ENCODE measurements at regions not wholly inside any gene's neighbourhood (a gene's known extent, or its start where the extent isn't known, plus 50 kb on each side); places are given as distances from the start of the nearest gene placed in this dataset.

DNA sequence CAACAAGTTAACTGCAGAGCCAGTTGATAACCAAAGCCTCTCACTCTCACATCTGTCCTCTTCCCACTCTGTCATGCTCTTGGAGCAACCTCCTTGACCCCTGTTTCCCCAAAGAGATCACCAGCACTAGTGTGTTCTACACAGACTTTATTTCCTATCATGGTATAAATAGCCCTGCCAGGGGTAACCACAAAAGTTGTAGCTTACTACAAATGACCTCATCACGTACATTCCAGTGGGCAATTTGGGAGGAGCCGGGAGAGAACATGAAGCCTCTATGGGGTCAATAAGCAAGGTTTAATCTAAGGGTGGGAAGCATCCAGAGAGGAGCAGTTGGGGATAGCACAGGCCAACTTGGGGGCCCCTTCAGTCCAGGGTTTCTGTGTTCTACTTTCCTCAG lies 186.5 kb downstream of the KCNA5 start:
- TF ChIP-seq, protein P1, sequence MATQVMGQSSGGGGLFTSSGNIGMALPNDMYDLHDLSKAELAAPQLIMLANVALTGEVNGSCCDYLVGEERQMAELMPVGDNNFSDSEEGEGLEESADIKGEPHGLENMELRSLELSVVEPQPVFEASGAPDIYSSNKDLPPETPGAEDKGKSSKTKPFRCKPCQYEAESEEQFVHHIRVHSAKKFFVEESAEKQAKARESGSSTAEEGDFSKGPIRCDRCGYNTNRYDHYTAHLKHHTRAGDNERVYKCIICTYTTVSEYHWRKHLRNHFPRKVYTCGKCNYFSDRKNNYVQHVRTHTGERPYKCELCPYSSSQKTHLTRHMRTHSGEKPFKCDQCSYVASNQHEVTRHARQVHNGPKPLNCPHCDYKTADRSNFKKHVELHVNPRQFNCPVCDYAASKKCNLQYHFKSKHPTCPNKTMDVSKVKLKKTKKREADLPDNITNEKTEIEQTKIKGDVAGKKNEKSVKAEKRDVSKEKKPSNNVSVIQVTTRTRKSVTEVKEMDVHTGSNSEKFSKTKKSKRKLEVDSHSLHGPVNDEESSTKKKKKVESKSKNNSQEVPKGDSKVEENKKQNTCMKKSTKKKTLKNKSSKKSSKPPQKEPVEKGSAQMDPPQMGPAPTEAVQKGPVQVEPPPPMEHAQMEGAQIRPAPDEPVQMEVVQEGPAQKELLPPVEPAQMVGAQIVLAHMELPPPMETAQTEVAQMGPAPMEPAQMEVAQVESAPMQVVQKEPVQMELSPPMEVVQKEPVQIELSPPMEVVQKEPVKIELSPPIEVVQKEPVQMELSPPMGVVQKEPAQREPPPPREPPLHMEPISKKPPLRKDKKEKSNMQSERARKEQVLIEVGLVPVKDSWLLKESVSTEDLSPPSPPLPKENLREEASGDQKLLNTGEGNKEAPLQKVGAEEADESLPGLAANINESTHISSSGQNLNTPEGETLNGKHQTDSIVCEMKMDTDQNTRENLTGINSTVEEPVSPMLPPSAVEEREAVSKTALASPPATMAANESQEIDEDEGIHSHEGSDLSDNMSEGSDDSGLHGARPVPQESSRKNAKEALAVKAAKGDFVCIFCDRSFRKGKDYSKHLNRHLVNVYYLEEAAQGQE (IDR thresholded peaks at IDR 0.05; ENCODE audit: borderline replicate concordance) = no peak
- TF ChIP-seq, protein P2, sequence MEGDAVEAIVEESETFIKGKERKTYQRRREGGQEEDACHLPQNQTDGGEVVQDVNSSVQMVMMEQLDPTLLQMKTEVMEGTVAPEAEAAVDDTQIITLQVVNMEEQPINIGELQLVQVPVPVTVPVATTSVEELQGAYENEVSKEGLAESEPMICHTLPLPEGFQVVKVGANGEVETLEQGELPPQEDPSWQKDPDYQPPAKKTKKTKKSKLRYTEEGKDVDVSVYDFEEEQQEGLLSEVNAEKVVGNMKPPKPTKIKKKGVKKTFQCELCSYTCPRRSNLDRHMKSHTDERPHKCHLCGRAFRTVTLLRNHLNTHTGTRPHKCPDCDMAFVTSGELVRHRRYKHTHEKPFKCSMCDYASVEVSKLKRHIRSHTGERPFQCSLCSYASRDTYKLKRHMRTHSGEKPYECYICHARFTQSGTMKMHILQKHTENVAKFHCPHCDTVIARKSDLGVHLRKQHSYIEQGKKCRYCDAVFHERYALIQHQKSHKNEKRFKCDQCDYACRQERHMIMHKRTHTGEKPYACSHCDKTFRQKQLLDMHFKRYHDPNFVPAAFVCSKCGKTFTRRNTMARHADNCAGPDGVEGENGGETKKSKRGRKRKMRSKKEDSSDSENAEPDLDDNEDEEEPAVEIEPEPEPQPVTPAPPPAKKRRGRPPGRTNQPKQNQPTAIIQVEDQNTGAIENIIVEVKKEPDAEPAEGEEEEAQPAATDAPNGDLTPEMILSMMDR (IDR thresholded peaks at IDR 0.05; ENCODE audit: poor library complexity, severe bottlenecking) = no peak
- TF ChIP-seq RAD21 (conservative IDR thresholded peaks at IDR 0.05) (no peak), EP300 (conservative IDR thresholded peaks at IDR 0.05; ENCODE audit: poor library complexity, severe bottlenecking) (no peak)
